UCSD-AML1 (cell line): ENCODE measurements at regions not wholly inside any gene's neighbourhood (a gene's known extent, or its start where the extent isn't known, plus 50 kb on each side); places are given as distances from the start of the nearest gene placed in this dataset.
"Not testable (repeated sequence)": the region's sequence is repeated elsewhere in the genome, so short reads cannot be mapped to it uniquely, and the experiment has no call there.

Experiments used
- DNase-seq: peaks from one replicate; lab custom pipeline; 2025; ENCODE audit not compliant: unreplicated experiment; lab: John Stamatoyannopoulos, UW

- DNase-seq: not testable (repeated sequence)
Observed at GRCh38 chr14:97068293-97068692, 271.1 kb downstream of the VRK1 start.

GRCh38 chr14:97070259-97070658 lies 273.1 kb downstream of the VRK1 start:
- no peak for DNase-seq

GRCh38 chr14:97071177-97071576 lies 274.0 kb downstream of the VRK1 start:
- DNase-seq: no peak

GRCh38 chr14:97073622-97074021 lies 276.4 kb downstream of the VRK1 start:
- DNase-seq: no peak

- DNase-seq: no peak
Observed at GRCh38 chr14:97074456-97074855, 277.3 kb downstream of the VRK1 start.

GRCh38 chr14:97074856-97075255 lies 277.7 kb downstream of the VRK1 start:
- no peak for DNase-seq

- DNase-seq: peak; percentile 77
Observed at GRCh38 chr14:97077253-97077653, 280.1 kb downstream of the VRK1 start.

- DNase-seq: no peak
Observed at GRCh38 chr14:97077687-97078086, 280.5 kb downstream of the VRK1 start.

- DNase-seq: no peak
Observed at GRCh38 chr14:97080991-97081390, 283.8 kb downstream of the VRK1 start.

- DNase-seq: no peak
Observed at GRCh38 chr14:97095269-97095668, 298.1 kb downstream of the VRK1 start.

GRCh38 chr14:97097296-97097695 lies 300.1 kb downstream of the VRK1 start:
- DNase-seq: no peak

GRCh38 chr14:97100306-97100705 lies 303.1 kb downstream of the VRK1 start:
- DNase-seq: no peak

GRCh38 chr14:97101561-97101960 lies 304.4 kb downstream of the VRK1 start:
- DNase-seq: no peak

- DNase-seq: no peak
Observed at GRCh38 chr14:97104029-97104428, 306.8 kb downstream of the VRK1 start.

GRCh38 chr14:97106166-97106565 lies 309.0 kb downstream of the VRK1 start:
- DNase-seq: no peak

GRCh38 chr14:97106609-97107008 lies 309.4 kb downstream of the VRK1 start:
- DNase-seq: no peak

- no peak for DNase-seq
Observed at GRCh38 chr14:97107080-97107479, 309.9 kb downstream of the VRK1 start.

- no peak for DNase-seq
Observed at GRCh38 chr14:97107760-97108159, 310.6 kb downstream of the VRK1 start.

GRCh38 chr14:97109234-97109633 lies 312.1 kb downstream of the VRK1 start:
- no peak for DNase-seq

- DNase-seq: no peak
Observed at GRCh38 chr14:97113339-97113738, 316.2 kb downstream of the VRK1 start.

- DNase-seq: no peak
Observed at GRCh38 chr14:97116546-97116945, 319.4 kb downstream of the VRK1 start.

- no peak for DNase-seq
Observed at GRCh38 chr14:97117693-97118092, 320.5 kb downstream of the VRK1 start.

- no peak for DNase-seq
Observed at GRCh38 chr14:97120204-97120603, 323.0 kb downstream of the VRK1 start.

GRCh38 chr14:97120611-97121031 lies 323.4 kb downstream of the VRK1 start:
- DNase-seq: no peak
